ENCODE measurements at regions not wholly inside any gene's neighbourhood (a gene's known extent, or its start where the extent isn't known, plus 50 kb on each side); places are given as distances from the start of the nearest gene placed in this dataset.

- TF ChIP-seq, protein P1, sequence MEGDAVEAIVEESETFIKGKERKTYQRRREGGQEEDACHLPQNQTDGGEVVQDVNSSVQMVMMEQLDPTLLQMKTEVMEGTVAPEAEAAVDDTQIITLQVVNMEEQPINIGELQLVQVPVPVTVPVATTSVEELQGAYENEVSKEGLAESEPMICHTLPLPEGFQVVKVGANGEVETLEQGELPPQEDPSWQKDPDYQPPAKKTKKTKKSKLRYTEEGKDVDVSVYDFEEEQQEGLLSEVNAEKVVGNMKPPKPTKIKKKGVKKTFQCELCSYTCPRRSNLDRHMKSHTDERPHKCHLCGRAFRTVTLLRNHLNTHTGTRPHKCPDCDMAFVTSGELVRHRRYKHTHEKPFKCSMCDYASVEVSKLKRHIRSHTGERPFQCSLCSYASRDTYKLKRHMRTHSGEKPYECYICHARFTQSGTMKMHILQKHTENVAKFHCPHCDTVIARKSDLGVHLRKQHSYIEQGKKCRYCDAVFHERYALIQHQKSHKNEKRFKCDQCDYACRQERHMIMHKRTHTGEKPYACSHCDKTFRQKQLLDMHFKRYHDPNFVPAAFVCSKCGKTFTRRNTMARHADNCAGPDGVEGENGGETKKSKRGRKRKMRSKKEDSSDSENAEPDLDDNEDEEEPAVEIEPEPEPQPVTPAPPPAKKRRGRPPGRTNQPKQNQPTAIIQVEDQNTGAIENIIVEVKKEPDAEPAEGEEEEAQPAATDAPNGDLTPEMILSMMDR (IDR thresholded peaks at IDR 0.05): no peak
- no peak for TF ChIP-seq POLR2A (IDR thresholded peaks at IDR 0.05)
Observed at GRCh38 chr2:18105929-18106328, 227.5 kb downstream of the KCNS3 start.
